COR-L47 (cell line): ENCODE measurements at regions not wholly inside any gene's neighbourhood (a gene's known extent, or its start where the extent isn't known, plus 50 kb on each side); places are given as distances from the start of the nearest gene placed in this dataset.
A peak's percentile ranks its signal among the peaks of the same experiment; 100 is the strongest.
"Not testable (repeated sequence)": the region's sequence is repeated elsewhere in the genome, so short reads cannot be mapped to it uniquely, and the experiment has no call there.

Source experiments
- DNase-seq: peaks from one replicate; lab custom pipeline; 2025; lab: John Stamatoyannopoulos, UW

DNA sequence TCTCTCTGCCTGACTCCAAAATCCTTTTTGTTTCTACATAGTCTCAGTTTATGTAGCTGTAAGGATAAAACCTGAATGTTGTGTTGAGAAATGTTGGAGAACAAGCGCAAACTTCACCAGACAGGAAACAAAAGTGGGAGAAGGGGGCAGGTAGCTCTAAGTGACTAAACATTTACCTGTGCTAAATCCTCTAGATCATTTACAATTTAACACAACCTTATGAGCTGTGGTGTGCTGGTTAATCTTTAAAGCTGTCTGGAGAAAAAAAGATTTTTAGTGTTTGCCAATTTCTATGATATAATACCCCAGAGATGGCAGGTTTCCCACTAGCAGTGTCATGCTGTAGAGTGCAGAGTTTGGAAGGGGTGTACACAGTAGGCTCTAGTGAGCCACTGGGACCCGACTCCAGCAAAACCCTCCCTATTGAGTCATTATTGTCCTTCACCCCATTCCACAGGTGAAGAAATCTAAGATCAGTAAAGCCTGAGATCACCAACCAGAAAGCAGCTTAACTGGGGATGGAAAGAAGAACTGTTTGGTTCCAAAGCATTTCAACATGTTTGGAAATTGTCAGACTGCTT lies 992.0 kb downstream of the DCDC2C start:
- DNase-seq = no peak

DNA sequence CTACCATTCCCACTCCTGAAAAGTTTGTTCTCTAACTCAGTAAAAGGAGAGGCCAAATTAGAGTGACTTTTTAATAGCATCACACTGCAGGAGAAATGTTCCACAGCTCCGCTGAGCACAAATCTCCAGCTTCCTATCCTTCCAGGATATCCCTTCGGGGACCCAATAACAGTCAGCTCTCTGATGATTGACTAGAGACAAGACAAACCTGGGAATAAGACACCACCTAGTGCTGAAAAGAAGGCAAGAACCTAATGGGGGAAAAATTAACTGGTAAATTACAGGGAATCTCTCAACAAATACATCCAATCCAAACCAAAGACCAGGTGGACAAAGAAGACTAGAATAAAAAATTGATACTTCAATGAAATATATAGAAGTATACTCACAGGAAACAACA lies 977.1 kb upstream of the SOX11 start:
- peak; percentile 1 for DNase-seq

- no peak for DNase-seq
Observed at GRCh38 chr2:4718777-4719176, 973.4 kb upstream of the SOX11 start.

GRCh38 chr2:4725618-4726017 lies 966.6 kb upstream of the SOX11 start:
- DNase-seq = no peak

DNA sequence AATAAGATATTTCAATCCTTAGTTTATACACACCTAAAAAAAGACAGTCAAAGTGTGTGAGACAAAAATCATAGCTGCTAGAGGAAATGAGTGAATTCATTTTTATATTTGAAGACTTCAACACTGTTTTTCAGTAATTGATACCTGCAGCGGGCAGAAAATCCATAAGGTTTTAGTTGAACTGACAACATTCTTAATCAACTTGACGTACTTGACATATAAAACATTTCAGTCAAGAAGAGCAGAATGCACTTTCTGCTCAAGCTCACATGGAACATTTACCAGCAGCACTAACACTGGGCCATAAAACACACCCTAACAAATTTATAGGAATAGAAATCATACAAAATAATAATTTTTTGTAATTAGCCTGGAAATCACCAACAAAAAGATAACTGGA lies 959.6 kb upstream of the SOX11 start:
- DNase-seq = no peak

DNA sequence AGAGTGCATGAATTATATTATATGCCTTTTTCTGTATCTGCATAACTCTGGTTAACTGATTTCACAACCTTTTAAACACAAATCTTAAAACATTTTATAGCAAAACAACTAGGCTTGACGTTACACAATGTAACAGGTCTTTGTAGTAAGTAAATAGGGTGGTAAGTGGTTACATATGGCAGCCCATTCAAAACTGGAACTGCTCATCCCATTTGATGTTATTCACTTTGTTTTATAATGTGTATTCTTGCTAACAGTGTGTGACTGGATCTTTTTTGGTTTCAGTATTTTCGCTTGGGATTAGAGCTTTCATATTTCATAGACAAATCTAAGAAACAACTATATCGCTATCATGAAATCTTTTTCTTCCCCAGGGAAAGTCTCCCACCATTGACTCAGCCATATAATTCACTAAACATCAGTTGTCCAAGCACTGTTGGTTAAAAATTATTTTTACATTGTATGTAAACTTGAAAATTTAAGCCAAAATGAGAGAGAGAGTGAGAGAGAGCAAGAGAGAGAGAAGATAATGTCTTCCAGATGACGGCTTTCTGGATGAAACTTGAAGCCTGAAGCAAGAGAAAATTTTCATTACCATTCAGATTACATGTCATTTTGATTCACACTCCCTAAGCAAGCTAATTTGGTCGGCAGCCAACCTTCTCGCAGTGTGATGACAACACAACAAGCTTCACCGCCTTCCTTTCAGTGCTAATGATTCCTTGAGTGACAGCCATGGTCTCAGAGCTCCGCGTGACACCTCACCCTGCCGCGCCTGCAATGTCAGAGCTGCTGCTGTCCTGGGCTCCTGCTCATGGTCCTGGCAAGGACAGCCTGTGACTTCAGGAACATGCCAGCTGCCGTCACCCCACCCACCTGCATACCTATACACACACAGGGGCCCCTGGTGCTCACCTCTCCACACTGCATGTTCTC lies 946.9 kb upstream of the SOX11 start:
- peak; percentile 96 for DNase-seq

DNA sequence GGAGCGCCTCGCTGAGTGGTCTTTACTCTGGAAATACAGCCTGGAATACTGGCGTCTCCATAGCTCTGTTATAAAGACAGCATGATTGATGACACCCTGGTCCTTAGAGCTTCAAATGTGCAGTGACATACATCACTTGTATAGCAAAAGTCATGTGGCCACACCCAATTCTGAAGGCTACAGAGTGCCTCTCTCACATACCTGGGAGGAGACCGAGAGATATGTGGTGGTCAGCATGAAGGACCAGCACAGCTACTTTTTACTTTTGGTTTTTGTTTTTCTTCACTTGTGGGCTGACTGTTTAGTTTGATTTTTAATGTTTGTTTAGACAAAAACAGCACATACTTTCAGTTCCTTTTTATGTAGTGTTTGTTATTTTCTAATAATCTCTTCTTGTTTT lies 938.5 kb upstream of the SOX11 start:
- DNase-seq = no peak

DNA sequence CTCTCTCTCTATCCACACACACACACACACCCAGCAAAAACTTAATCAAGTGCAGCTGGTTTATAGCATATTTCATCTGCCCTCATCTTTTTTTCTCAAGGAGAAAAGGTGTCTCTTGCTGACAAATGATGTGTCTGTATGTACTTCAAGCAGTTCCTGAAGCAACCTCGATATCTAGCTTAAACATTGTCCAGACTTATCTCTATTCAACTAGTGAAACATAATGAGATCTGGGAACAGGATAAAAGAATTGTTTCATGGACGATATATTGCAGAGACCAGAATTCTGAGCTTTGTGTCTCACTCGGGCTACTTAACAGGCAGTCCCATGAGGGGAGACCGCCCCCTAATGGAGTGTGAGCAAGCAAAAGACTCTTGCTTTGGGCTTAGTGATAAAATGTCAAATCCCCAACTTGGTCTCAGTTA lies 929.2 kb upstream of the SOX11 start:
- peak; percentile 75 for DNase-seq

GRCh38 chr2:4765787-4766530 lies 926.2 kb upstream of the SOX11 start:
- DNase-seq = peak; percentile 51

- no peak for DNase-seq
Observed at GRCh38 chr2:4775668-4776067, 916.5 kb upstream of the SOX11 start.

- DNase-seq = no peak
Observed at GRCh38 chr2:4780679-4781078, 911.5 kb upstream of the SOX11 start.

DNA sequence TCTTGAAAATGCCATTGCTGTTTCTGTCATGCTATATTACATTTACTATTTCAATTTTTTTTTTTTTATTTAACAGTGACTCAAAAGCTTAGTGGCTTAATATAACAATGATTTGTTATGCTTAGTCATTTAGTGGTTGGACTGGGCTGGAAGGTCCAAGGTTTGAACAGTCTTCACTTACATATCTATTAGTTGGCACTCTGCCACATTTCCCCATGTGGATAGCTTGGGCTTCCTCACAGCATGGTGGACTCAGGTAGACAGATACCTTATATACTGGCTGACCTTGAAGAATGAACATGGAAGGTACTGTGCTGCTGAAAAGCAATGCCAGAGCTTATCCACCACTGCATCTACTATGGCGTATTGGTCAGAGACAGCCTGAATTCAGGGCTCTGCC lies 909.5 kb upstream of the SOX11 start:
- no peak for DNase-seq

DNA sequence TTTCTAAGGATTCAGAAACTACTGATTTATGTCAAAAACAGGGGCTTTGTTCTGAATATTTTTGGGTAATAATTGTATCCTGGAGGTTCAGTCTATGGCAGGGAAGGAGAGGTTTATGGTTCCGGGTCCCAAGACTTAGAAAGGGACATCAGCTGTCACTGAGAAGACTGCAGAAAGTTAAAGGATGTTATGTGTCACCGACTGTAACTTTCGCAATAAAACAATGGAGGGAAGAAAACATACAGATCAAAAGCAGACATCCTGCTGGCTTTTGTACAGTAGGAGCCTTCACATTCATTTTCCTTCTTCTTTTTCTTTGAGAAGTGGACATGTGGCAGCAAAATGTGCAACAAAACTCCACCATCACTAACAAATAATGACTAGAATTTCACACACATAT lies 900.7 kb upstream of the SOX11 start:
- no peak for DNase-seq

DNA sequence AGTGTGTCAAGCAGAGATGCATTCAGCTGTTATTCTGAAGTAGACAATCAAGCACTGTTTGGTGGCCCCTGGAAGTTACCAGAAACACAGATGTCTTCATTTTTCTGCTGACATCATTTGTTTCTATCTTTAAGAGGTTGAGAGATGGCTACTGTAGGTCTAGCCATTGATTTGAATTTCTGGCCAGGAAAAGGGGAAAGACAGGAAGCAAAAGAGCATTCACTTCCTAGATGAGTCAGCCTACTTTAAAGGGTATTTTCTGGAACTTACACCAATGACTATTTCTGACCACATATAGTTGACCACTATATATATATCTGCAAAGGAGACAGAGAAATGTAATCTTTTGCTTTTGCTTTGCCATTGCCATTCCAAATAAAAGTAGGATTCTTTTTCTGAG lies 900.1 kb upstream of the SOX11 start:
- DNase-seq = no peak

DNA sequence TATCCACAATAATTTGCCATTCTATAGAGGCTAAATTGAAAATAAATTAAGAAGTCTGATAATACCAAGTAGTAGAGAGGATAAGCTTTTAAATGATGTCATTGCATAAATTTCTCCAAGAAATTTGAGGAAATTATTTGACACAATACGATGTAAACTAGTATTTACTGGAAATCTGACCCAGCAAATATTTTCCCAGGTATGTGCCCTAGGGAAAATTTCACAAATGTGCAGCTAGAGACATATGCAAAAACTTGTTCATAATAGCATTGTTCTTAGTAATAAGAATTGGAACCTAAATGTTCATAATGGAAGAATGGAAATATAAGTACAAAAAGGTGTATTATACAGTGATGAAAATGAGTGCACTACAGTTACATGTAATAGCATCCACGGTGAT lies 888.8 kb upstream of the SOX11 start:
- DNase-seq = no peak

DNA sequence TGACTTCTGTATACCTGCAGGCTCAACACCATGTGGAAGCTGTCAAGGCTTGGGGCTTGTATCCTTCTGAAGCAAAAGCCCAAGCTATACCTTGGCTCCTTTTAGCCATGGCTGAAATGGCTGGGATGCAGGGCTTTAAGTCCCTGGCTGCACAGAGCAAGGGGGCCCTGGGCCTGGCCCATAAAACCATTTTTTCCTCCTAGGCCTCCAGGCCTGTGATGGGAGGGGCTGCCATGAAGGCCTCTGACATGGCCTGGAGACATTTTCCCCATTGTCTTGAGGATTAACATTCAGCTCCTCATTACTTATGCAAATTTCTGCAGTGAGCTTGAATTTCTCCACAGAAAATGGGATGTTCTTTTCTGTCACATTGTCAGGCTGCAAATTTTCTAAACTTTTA lies 878.0 kb upstream of the SOX11 start:
- DNase-seq = not testable (repeated sequence)

- DNase-seq = no peak
Observed at GRCh38 chr2:4827836-4828235, 864.3 kb upstream of the SOX11 start.

DNA sequence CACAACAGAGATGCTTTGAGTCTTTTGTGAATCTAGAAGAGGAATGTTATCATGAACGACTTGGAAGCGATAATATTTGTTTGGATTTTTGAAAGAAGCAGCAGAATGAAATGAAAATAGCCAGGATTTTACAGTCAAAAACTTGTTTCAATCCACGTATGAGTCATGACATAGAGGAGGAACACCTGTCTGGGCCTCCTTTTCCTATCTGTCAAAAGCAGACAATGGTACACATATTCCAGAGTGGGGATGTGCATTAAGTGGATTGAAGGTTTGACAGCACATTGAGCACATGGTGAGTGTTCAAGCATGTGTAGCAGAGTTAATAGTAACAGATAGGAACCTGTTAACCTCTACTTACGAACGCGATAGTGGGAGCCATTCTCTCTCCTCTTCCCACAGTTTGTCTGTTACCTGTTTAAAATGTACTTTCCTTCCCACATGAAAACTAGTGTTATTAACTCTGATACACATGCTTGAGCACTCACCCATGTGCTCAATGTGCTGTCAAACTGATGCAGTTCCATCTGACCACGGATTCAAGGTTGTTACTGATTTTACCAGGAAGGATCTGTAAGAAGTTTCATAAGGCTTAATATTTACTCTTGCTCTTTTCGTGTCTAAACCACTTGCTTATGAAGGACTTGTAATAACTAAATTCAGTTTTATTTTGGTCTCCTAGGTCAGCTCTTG lies 863.4 kb upstream of the SOX11 start:
- no peak for DNase-seq

- DNase-seq = peak; percentile 4
Observed at GRCh38 chr2:4831751-4832150, 860.4 kb upstream of the SOX11 start.

- DNase-seq = no peak
Observed at GRCh38 chr2:4832642-4833041, 859.5 kb upstream of the SOX11 start.

GRCh38 chr2:4838626-4839025 lies 853.6 kb upstream of the SOX11 start:
- no peak for DNase-seq

DNA sequence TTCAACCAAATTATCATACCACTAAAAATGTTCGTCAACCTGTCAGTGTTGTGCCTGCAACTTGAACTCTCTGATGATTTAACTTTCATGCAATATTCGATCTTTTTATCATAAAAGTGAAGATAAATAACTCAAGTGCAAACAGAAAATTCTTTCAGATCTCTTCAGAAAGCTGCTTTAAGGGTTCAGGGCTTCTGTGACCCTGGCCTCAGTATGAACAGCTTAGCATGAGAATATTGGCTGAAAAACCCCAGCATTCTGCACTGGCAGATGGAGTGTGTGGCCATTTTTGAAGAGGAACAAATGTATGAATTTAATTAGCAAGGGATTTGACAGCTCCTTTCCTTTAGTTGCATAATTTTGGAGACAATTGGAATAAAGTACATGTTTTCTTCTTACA lies 851.4 kb upstream of the SOX11 start:
- DNase-seq = no peak
